BE2C (cell line): ENCODE measurements at regions not wholly inside any gene's neighbourhood (a gene's known extent, or its start where the extent isn't known, plus 50 kb on each side); places are given as distances from the start of the nearest gene placed in this dataset.

ENCODE experiments used
- DNase-seq: peaks from one replicate; pipeline ENCODE4 v3.0.0-alpha.2; 2020
- H3K27me3 ChIP-seq: fragments of 250-450 bp; sonication (Bioruptor Pico); 2 replicates; pipeline ENCODE4 v1.5.1; 2020; ENCODE audit warnings: mild to moderate bottlenecking
- H3K36me3 ChIP-seq: fragments of 250-450 bp; sonication (Bioruptor Pico); 2 replicates; pipeline ENCODE4 v1.5.1; 2020; ENCODE audit warnings: mild to moderate bottlenecking
- H3K4me1 ChIP-seq: fragments of 250-450 bp; sonication (Bioruptor Pico); 2 replicates; pipeline ENCODE4 v1.5.1; 2020
- H3K4me3 ChIP-seq: 2 replicates; pipeline ENCODE4 v1.5.1; 2011; ENCODE audit warnings: low read depth, low read length
- H3K9me3 ChIP-seq: fragments of 250-450 bp; sonication (Bioruptor Pico); 2 replicates; pipeline ENCODE4 v1.5.1; 2020
- CTCF ChIP-seq: IDR thresholded peaks from 2 replicates; pipeline ENCODE4 v1.5.1; 2012; ENCODE audit warnings: mild to moderate bottlenecking, low read depth, low read length

GRCh38 chr13:79225487-79226232, 180.4 kb downstream of the RBM26 start:
- Histone ChIP-seq H3K4me3 (no peak overlapping the region), H3K9me3 (no peaks in the 10 kb centered on the region), H3K27me3 (no peaks in the 10 kb centered on the region), H3K36me3 (no peaks in the 10 kb centered on the region), H3K4me1 (no peaks in the 10 kb centered on the region)
- no peak for DNase-seq
- no peak for TF ChIP-seq CTCF

GRCh38 chr13:79222427-79223205, 183.4 kb downstream of the RBM26 start:
- H3K9me3 ChIP-seq: no peaks in the 10 kb centered on the region
- H3K4me1 ChIP-seq: no peaks in the 10 kb centered on the region
- no peaks in the 10 kb centered on the region for H3K27me3 ChIP-seq
- H3K4me3 ChIP-seq: no peak overlapping the region
- no peaks in the 10 kb centered on the region for H3K36me3 ChIP-seq
- DNase-seq: no peak
- TF ChIP-seq CTCF: no peak

GRCh38 chr13:79212064-79212619, 193.9 kb downstream of the RBM26 start:
- TF ChIP-seq CTCF: no peak
- H3K9me3 ChIP-seq: no peaks in the 10 kb centered on the region
- peaks cover 6% of the 10 kb centered on the region; the same call in 1 of the 2 replicates for H3K27me3 ChIP-seq
- no peak overlapping the region for H3K4me3 ChIP-seq
- DNase-seq: no peak
- H3K4me1 ChIP-seq: no peaks in the 10 kb centered on the region
- no peaks in the 10 kb centered on the region for H3K36me3 ChIP-seq

- H3K27me3 ChIP-seq: peaks cover 6% of the 10 kb centered on the region; the same call in 1 of the 2 replicates
- H3K9me3 ChIP-seq: no peaks in the 10 kb centered on the region
- no peak for TF ChIP-seq CTCF
- H3K4me3 ChIP-seq: no peak overlapping the region
- H3K36me3 ChIP-seq: no peaks in the 10 kb centered on the region
- no peaks in the 10 kb centered on the region for H3K4me1 ChIP-seq
- DNase-seq: no peak
These were observed 194.7 kb downstream of the RBM26 start for GRCh38 chr13:79211377-79211776.

GRCh38 chr13:79197933-79198332, 208.1 kb downstream of the RBM26 start:
- DNase-seq: no peak
- H3K9me3 ChIP-seq: no peaks in the 10 kb centered on the region
- H3K4me1 ChIP-seq: no peaks in the 10 kb centered on the region; the same call in 1 of the 2 replicates
- H3K27me3 ChIP-seq: no peaks in the 10 kb centered on the region
- no peak overlapping the region for H3K4me3 ChIP-seq
- no peak for TF ChIP-seq CTCF
- no peaks in the 10 kb centered on the region for H3K36me3 ChIP-seq
